ENCODE measurements at regions not wholly inside any gene's neighbourhood (a gene's known extent, or its start where the extent isn't known, plus 50 kb on each side); places are given as distances from the start of the nearest gene placed in this dataset.

DNA sequence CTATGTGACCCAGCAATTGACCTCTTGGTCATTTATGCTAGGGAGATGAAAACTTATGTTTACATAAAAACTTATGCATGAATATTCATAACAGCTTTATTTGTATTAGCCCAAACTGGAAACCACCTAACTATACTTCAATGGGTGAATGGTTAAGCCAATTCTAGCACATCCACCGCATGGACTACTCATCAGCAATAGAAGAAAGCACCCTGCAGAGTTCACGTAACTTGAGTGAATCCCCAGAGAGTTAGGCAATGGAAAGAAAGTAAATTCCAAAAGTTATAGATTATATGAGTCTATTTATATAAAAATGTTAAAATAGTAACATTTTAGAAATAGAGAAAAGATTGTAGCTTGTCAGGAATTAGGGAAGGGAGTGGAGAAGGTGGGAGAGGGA is 60.2 kb upstream of the NRG3 start:
- no peak for FAIRE-seq

More for the DNA sequence above, 60.2 kb upstream of the NRG3 start:
- ChIA-PET CTCF (ENCODE audit: partially characterized antibody) (no interaction called here), POLR2A (ENCODE audit: partially characterized antibody) (no interaction called here)
- Histone ChIP-seq H3K27ac (ENCODE audit: low read depth, low read length) (no peak overlapping the region), H3K18ac (ENCODE audit: extremely low read depth, low read length) (no peak overlapping the region), H3K9ac (replicated peaks in 1 of 4; ENCODE audit: extremely low read depth in 1 of 4, low read depth in 3 of 4, low read length in 3 of 4) (no peak overlapping the region), H4K8ac (ENCODE audit: extremely low read depth, insufficient read depth, low read length) (no peak overlapping the region), H3K4me1 (replicated peaks in 1 of 4; ENCODE audit: control insufficient read depth in 3 of 4, insufficient read depth in 4 of 4, low read length in 3 of 4) (no peaks in the 10 kb centered on the region), H3K27me3 (replicated peaks in 1 of 4; ENCODE audit: control insufficient read depth in 3 of 4, extremely low read depth in 1 of 4, insufficient read depth in 3 of 4, low read length in 3 of 4) (no peaks in the 10 kb centered on the region), H2AK5ac (ENCODE audit: low read depth, low read length) (no peak overlapping the region), H3K4ac (replicated peaks; ENCODE audit: insufficient read length, low read depth, low read length) (no peak overlapping the region), H2BK120ac (replicated peaks; ENCODE audit: low read depth, low read length) (no peak overlapping the region), H4K91ac (replicated peaks; ENCODE audit: insufficient read length, low read length) (no peak overlapping the region), H3K14ac (ENCODE audit: insufficient read length) (no peak overlapping the region), H3K4me3 (ENCODE audit: extremely low read depth in 1 of 4, insufficient read depth in 2 of 4, low read depth in 3 of 4, low read length in 4 of 4) (no peak overlapping the region), H3K79me1 (ENCODE audit: low read depth, low read length) (no peaks in the 10 kb centered on the region), H4K20me1 (replicated peaks in 1 of 2; ENCODE audit: control insufficient read depth in 1 of 2, insufficient read depth in 2 of 2, low read length in 2 of 2) (no peaks in the 10 kb centered on the region), H3K56ac (replicated peaks; ENCODE audit: insufficient read length, low read depth, low read length) (no peak overlapping the region), H4K5ac (ENCODE audit: insufficient read length, low read depth, low read length) (no peak overlapping the region), H3K36me3 (ENCODE audit: control insufficient read depth in 2 of 4, insufficient read depth in 4 of 4, low read length in 3 of 4) (no peaks in the 10 kb centered on the region), H3K79me2 (ENCODE audit: control insufficient read depth in 1 of 2, insufficient read depth in 2 of 2, low read length in 2 of 2) (no peaks in the 10 kb centered on the region), H2BK12ac (ENCODE audit: low read depth, low read length) (no peak overlapping the region), H2BK15ac (ENCODE audit: low read length) (no peak overlapping the region), H3K9me3 (ENCODE audit: insufficient read depth in 2 of 2, low read depth in 1 of 2, low read length in 1 of 2) (peaks cover 0 to 6% of the 10 kb centered on the region in 2 experiments; a peak in 3 of 4 replicates), H2BK20ac (ENCODE audit: low read length) (no peak overlapping the region), H3K4me2 (ENCODE audit: insufficient read depth in 1 of 2, low read depth in 2 of 2, low read length in 2 of 2) (no peak overlapping the region), H3K23me2 (ENCODE audit: low read depth, low read length) (no peaks in the 10 kb centered on the region), H3K23ac (ENCODE audit: insufficient read length) (no peak overlapping the region), H2BK5ac (ENCODE audit: low read depth, low read length) (no peak overlapping the region), H2AFZ (ENCODE audit: low read length) (no peak overlapping the region)
- WGBS, 2 experiments (ENCODE audit: extremely low coverage in 1 of 2, insufficient coverage in 1 of 2, insufficient read length in 1 of 2, insufficient replicate concordance in 2 of 2, low coverage in 1 of 2, low lambda C conversion rate in 2 of 2, missing lambda C conversion rate in 1 of 2), result 91% methylated on average over 2 of the region's 2 CpGs; no CpG with 5 or more reads in 1 of the 2 experiments
- TF ChIP-seq GABPA (IDR thresholded peaks at IDR 0.05; ENCODE audit: borderline replicate concordance, insufficient read depth, low read length) (no peak), CBX8 (IDR thresholded peaks at IDR 0.05; ENCODE audit: borderline replicate concordance, low read depth, low read length) (no peak), JUN (IDR thresholded peaks at IDR 0.05; ENCODE audit: low read depth, low read length) (no peak)
- TF ChIP-seq, protein P1, sequence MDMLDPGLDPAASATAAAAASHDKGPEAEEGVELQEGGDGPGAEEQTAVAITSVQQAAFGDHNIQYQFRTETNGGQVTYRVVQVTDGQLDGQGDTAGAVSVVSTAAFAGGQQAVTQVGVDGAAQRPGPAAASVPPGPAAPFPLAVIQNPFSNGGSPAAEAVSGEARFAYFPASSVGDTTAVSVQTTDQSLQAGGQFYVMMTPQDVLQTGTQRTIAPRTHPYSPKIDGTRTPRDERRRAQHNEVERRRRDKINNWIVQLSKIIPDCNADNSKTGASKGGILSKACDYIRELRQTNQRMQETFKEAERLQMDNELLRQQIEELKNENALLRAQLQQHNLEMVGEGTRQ (IDR thresholded peaks at IDR 0.05; ENCODE audit: low read length), result no peak
- TF ChIP-seq, protein P2, sequence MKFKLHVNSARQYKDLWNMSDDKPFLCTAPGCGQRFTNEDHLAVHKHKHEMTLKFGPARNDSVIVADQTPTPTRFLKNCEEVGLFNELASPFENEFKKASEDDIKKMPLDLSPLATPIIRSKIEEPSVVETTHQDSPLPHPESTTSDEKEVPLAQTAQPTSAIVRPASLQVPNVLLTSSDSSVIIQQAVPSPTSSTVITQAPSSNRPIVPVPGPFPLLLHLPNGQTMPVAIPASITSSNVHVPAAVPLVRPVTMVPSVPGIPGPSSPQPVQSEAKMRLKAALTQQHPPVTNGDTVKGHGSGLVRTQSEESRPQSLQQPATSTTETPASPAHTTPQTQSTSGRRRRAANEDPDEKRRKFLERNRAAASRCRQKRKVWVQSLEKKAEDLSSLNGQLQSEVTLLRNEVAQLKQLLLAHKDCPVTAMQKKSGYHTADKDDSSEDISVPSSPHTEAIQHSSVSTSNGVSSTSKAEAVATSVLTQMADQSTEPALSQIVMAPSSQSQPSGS (IDR thresholded peaks at IDR 0.05; ENCODE audit: low read length), result no peak
- DNase-seq (ENCODE audit: low read depth in 1 of 2, low spot score in 2 of 2), result no peak
